HS-27A (cell line): ENCODE measurements at regions not wholly inside any gene's neighbourhood (a gene's known extent, or its start where the extent isn't known, plus 50 kb on each side); places are given as distances from the start of the nearest gene placed in this dataset.
"Not testable (repeated sequence)": the region's sequence is repeated elsewhere in the genome, so short reads cannot be mapped to it uniquely, and the experiment has no call there.

Experiments used
- DNase-seq: peaks from one replicate; pipeline ENCODE4 v3.0.0-alpha.2; 2012; ENCODE audit warnings: low read depth, missing footprints

GRCh38 chr12:38159591-38160317 lies 156.8 kb upstream of the ALG10B start:
- DNase-seq: no peak

GRCh38 chr12:38160318-38161122 lies 156.1 kb upstream of the ALG10B start:
- DNase-seq: no peak

- no peak for DNase-seq
Observed at GRCh38 chr12:38161123-38162000, 155.2 kb upstream of the ALG10B start.

- DNase-seq: no peak
Observed at GRCh38 chr12:38162013-38162412, 154.6 kb upstream of the ALG10B start.

- no peak for DNase-seq
Observed at GRCh38 chr12:38162708-38163441, 153.7 kb upstream of the ALG10B start.

GRCh38 chr12:38163442-38163801 lies 153.2 kb upstream of the ALG10B start:
- DNase-seq: no peak

- DNase-seq: no peak
Observed at GRCh38 chr12:38166225-38166624, 150.3 kb upstream of the ALG10B start.

- DNase-seq: no peak
Observed at GRCh38 chr12:38175538-38175937, 141.0 kb upstream of the ALG10B start.

- not testable (repeated sequence) for DNase-seq
Observed at GRCh38 chr12:38183617-38184016, 133.0 kb upstream of the ALG10B start.

- not testable (repeated sequence) for DNase-seq
Observed at GRCh38 chr12:38197286-38197685, 119.3 kb upstream of the ALG10B start.

- no peak for DNase-seq
Observed at GRCh38 chr12:38201461-38202276, 114.9 kb upstream of the ALG10B start.

- no peak for DNase-seq
Observed at GRCh38 chr12:38204831-38205230, 111.7 kb upstream of the ALG10B start.

- no peak for DNase-seq
Observed at GRCh38 chr12:38222011-38222410, 94.6 kb upstream of the ALG10B start.

- not testable (repeated sequence) for DNase-seq
Observed at GRCh38 chr12:38238328-38238727, 78.2 kb upstream of the ALG10B start.

- no peak for DNase-seq
Observed at GRCh38 chr12:38253778-38254177, 62.8 kb upstream of the ALG10B start.

GRCh38 chr12:38258411-38258810 lies 58.2 kb upstream of the ALG10B start:
- no peak for DNase-seq
